Endothelial cell of umbilical vein (primary cell): ENCODE measurements at regions not wholly inside any gene's neighbourhood (a gene's known extent, or its start where the extent isn't known, plus 50 kb on each side); places are given as distances from the start of the nearest gene placed in this dataset.

Source experiments
- BruUV-seq: library from RNA; stranded (reverse); fragments of 400-500 nt; replicated peaks from 2 replicates; lab custom pipeline; 2021; lab: Mats Ljungman, UMichigan
- CTCF ChIA-PET: fragments of 300-600, 350-600 bp; sonication (Branson Sonifier 250); formaldehyde crosslinking; loops from one replicate; lab custom pipeline; 2021; ENCODE audit warnings: antibody characterized with exemption, inconsistent platforms; lab: Charles Lee
- POLR2A ChIA-PET: fragments of 300-600, 350-600 bp; sonication (Branson Sonifier 250); formaldehyde crosslinking; loops from one replicate; lab custom pipeline; 2021; ENCODE audit warnings: antibody characterized with exemption, inconsistent platforms; lab: Charles Lee
- DNase-seq: peaks from one replicate; pipeline ENCODE4 v3.0.0-alpha.2; 2011; ENCODE audit warnings: low read depth, low spot score
- FAIRE-seq: peaks from 2 replicates; lab custom pipeline; 2011; peaks lifted over from hg19 to GRCh38; lab: Jason Lieb, UNC
- H2AFZ ChIP-seq: 2 replicates; pipeline ENCODE4 v1.6.0; 2012; ENCODE audit warnings: low read depth, low read length, control low read depth, inconsistent platforms
- H3K27ac ChIP-seq: 2 replicates; pipeline ENCODE4 v1.5.1; 2011; ENCODE audit warnings: low read depth, mild to moderate bottlenecking, control low read depth, low read length, moderate library complexity; ENCODE audit not compliant: insufficient read depth
- H3K27me3 ChIP-seq, 2 experiments: 2 replicates each; pipeline versions ENCODE4 v1.6.0 to v1.6.1; 2011; ENCODE audit warnings: low read length in 2 of 2, mixed read lengths in 1 of 2; ENCODE audit not compliant: control insufficient read depth in 2 of 2, insufficient read depth in 2 of 2
- H3K36me3 ChIP-seq, 2 experiments: 2 replicates in 1 of 2; 3 replicates in 1 of 2; pipeline ENCODE4 v1.5.1; 2011; ENCODE audit warnings: low read length in 2 of 2, mild to moderate bottlenecking in 1 of 2, moderate library complexity in 1 of 2; ENCODE audit not compliant: control insufficient read depth in 2 of 2, insufficient read depth in 2 of 2; ENCODE audit errors: extremely low read depth in 1 of 2
- H3K4me1 ChIP-seq: 3 replicates; pipeline ENCODE4 v1.5.1; 2011; ENCODE audit warnings: mild to moderate bottlenecking, low read length; ENCODE audit not compliant: control insufficient read depth, insufficient read depth; ENCODE audit errors: extremely low read depth
- H3K4me2 ChIP-seq: 2 replicates; pipeline ENCODE4 v1.6.1; 2011; ENCODE audit warnings: low read length, control low read depth, mixed read lengths; ENCODE audit not compliant: insufficient read depth
- H3K4me3 ChIP-seq, 3 experiments: fragments of 200-600 bp in 1 of 3; sonication (generic), shearing (Covaris generic) in 1 of 3; replicated peaks in 1 of 3; 2 replicates each; pipeline ENCODE4 v1.5.1; 2011 to 2016; ENCODE audit warnings: control low read depth in 3 of 3, low read length in 3 of 3, mild to moderate bottlenecking in 2 of 3, inconsistent platforms in 1 of 3, low read depth in 1 of 3, moderate library complexity in 1 of 3; ENCODE audit not compliant: insufficient read depth in 1 of 3
- H3K79me2 ChIP-seq: 2 replicates; pipeline ENCODE4 v1.6.0; 2012; ENCODE audit warnings: low read length, inconsistent platforms; ENCODE audit not compliant: control insufficient read depth, insufficient read depth
- H3K9ac ChIP-seq: replicated peaks from 2 replicates; pipeline ENCODE3; 2011; ENCODE audit warnings: low read length, control low read depth; ENCODE audit not compliant: insufficient read depth; ENCODE audit errors: extremely low read depth
- H3K9me1 ChIP-seq: replicated peaks from 3 replicates; pipeline ENCODE4 v1.6.0; 2011; ENCODE audit warnings: mild to moderate bottlenecking, low read length; ENCODE audit not compliant: control insufficient read depth, insufficient read depth; ENCODE audit errors: extremely low read depth
- H3K9me3 ChIP-seq: replicated peaks from 2 replicates; pipeline ENCODE4 v1.5.1; 2012; ENCODE audit warnings: low read length, inconsistent platforms; ENCODE audit not compliant: control insufficient read depth, insufficient read depth
- H4K20me1 ChIP-seq: replicated peaks from 2 replicates; pipeline ENCODE3; 2011; ENCODE audit warnings: mild to moderate bottlenecking, low read length; ENCODE audit not compliant: control insufficient read depth, insufficient read depth; ENCODE audit errors: extremely low read depth
- EZH2 ChIP-seq: IDR thresholded peaks from 2 replicates; pipeline ENCODE4 v1.6.1; 2012; ENCODE audit warnings: borderline replicate concordance, low read depth, mild to moderate bottlenecking, moderate library complexity, low read length, inconsistent platforms; ENCODE audit not compliant: severe bottlenecking
- FOS ChIP-seq: IDR thresholded peaks from 2 replicates; pipeline ENCODE4 v1.6.1; 2011; ENCODE audit warnings: mild to moderate bottlenecking, low read length, moderate library complexity, borderline replicate concordance; ENCODE audit not compliant: insufficient read depth
- GATA2 ChIP-seq: IDR thresholded peaks from 2 replicates; pipeline ENCODE4 v1.7.0; 2011; ENCODE audit warnings: low read depth, mild to moderate bottlenecking, moderate library complexity, mixed read lengths, low read length; ENCODE audit not compliant: insufficient read length, insufficient read depth
- JUN ChIP-seq: IDR thresholded peaks from 2 replicates; pipeline ENCODE4 v1.6.1; 2011; ENCODE audit warnings: borderline replicate concordance, low read depth; ENCODE audit not compliant: insufficient read length, insufficient read depth
- MYC ChIP-seq: IDR thresholded peaks from one replicate; pipeline ENCODE4 v1.6.1; 2011; ENCODE audit warnings: mild to moderate bottlenecking, low read depth, low read length
- POLR2A ChIP-seq: IDR thresholded peaks from 2 replicates; pipeline ENCODE4 v1.6.1; 2012; ENCODE audit warnings: low read depth, mild to moderate bottlenecking, control low read depth, low read length
- POLR2AphosphoS5 ChIP-seq: IDR thresholded peaks from 2 replicates; pipeline ENCODE4 v1.6.1; 2012; ENCODE audit warnings: low read depth, mild to moderate bottlenecking, control low read depth, low read length, moderate library complexity; ENCODE audit not compliant: insufficient read depth
- dilution Hi-C: fragments of 300-500 bp; cut with MboI; formaldehyde crosslinking; loops from one replicate; pipeline ENCODE4 v1.15.0; 2019; ENCODE audit warnings: low sequenced_read_pairs; ENCODE audit not compliant: extremely low pct_ligation_motif_present
- intact Hi-C: fragments of 100-400 bp; cut with micrococcal nuclease; formaldehyde crosslinking; loops from one replicate; pipeline ENCODE4 v1.10.0; 2022
- TF ChIP-seq, protein P1 (sequence below), 2 donors: IDR thresholded peaks; 1 replicate in 1 of 2; 2 replicates in 1 of 2; pipeline ENCODE4 v1.5.1; 2011; ENCODE audit warnings: low read length in 2 of 2, mild to moderate bottlenecking in 2 of 2, moderate library complexity in 2 of 2, control low read depth in 1 of 2, inconsistent platforms in 1 of 2, low read depth in 1 of 2; ENCODE audit not compliant: insufficient read depth in 1 of 2; ENCODE audit errors: extremely low read depth in 1 of 2
- TF ChIP-seq, protein P2 (sequence below): IDR thresholded peaks from 2 replicates; pipeline ENCODE4 v1.6.1; 2011; ENCODE audit not compliant: insufficient read depth, insufficient read length

DNA sequence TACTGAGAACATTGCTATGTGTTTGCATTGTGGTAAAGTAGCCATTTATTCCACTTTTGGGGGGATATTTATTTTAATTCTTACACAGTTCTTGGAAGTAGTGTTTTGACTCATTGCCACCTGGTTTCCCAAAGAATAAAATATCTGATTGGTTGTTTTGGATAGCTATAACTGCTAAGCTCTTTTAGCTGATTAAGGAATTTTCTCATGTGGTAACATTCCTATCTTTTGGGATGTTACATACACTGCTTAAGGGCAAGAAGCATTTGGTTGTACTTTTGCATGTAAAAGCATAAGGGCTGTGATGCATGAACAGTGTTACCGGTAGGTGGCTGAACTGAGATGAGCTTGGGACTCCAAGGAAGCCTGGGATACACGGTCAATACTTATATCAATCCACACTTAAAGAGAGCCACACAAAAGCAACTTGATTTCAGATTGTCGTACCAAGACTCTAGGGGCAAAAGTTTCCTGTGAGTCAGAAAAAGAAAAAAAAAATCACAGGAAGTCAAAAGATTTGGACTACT lies 71.4 kb upstream of the PRKD1 start:
- Histone ChIP-seq H3K4me1 (no peaks in the 10 kb centered on the region), H3K79me2 (no peaks in the 10 kb centered on the region), H3K4me3 (no peak overlapping the region), H4K20me1 (no peaks in the 10 kb centered on the region), H3K27ac (no peak overlapping the region), H2AFZ (no peak overlapping the region), H3K36me3 (no peaks in the 10 kb centered on the region), H3K9me3 (no peaks in the 10 kb centered on the region), H3K9ac (no peak overlapping the region), H3K9me1 (no peaks in the 10 kb centered on the region), H3K27me3 (peaks cover 1 to 4% of the 10 kb centered on the region in 2 experiments), H3K4me2 (no peak overlapping the region)
- ChIA-PET CTCF (interaction anchor here (1.0 kb wide), 1 partner anchor 215 kb away, joined by 3 read pairs; no protein-coding TSS in a partner anchor), POLR2A (no interaction called here)
- DNase-seq, result no peak
- intact Hi-C loops, result no loop called here
- BruUV-seq, result no TSS peak
- dilution Hi-C loops, result no loop called here
- TF ChIP-seq POLR2A (no peak), FOS (no peak)
- FAIRE-seq, result no peak

DNA sequence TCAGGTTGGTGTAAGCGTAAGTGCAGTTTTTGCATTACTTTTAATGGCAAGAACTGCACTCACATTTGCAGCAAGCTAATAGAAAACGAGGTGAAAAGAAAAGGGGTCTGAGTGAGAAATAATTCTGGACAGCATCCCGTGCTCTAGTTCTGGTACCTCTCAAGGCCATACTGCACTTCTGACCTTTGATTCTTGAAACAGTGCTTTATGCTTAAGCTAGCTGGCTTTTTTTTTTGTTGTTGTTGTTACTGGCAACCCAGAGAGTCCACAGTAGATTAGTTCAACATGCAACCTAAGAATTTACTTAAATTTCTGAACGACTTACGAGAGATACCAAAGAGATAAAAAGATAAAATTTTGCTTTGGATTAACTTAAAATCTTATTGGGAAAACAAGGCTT lies 75.2 kb upstream of the PRKD1 start:
- no peaks in the 10 kb centered on the region for H3K36me3 ChIP-seq
- no peak overlapping the region for H3K4me2 ChIP-seq
- H3K79me2 ChIP-seq, result no peaks in the 10 kb centered on the region
- H3K9me1 ChIP-seq, result no peaks in the 10 kb centered on the region
- DNase-seq (no peak), FAIRE-seq (no peak)
- TF ChIP-seq POLR2A, result no peak
- no peak for TF ChIP-seq MYC
- TF ChIP-seq, protein P1, sequence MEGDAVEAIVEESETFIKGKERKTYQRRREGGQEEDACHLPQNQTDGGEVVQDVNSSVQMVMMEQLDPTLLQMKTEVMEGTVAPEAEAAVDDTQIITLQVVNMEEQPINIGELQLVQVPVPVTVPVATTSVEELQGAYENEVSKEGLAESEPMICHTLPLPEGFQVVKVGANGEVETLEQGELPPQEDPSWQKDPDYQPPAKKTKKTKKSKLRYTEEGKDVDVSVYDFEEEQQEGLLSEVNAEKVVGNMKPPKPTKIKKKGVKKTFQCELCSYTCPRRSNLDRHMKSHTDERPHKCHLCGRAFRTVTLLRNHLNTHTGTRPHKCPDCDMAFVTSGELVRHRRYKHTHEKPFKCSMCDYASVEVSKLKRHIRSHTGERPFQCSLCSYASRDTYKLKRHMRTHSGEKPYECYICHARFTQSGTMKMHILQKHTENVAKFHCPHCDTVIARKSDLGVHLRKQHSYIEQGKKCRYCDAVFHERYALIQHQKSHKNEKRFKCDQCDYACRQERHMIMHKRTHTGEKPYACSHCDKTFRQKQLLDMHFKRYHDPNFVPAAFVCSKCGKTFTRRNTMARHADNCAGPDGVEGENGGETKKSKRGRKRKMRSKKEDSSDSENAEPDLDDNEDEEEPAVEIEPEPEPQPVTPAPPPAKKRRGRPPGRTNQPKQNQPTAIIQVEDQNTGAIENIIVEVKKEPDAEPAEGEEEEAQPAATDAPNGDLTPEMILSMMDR (IDR thresholded peaks at IDR 0.05; ENCODE audit: extremely low read depth in 1 of 2, insufficient read depth in 1 of 2, low read depth in 1 of 2, low read length in 2 of 2), result no peak
- TF ChIP-seq, protein P2, sequence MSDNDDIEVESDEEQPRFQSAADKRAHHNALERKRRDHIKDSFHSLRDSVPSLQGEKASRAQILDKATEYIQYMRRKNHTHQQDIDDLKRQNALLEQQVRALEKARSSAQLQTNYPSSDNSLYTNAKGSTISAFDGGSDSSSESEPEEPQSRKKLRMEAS, result no peak
- TF ChIP-seq EZH2, result no peak
- no peak for TF ChIP-seq GATA2
- TF ChIP-seq JUN, result no peak
- no peak for TF ChIP-seq POLR2AphosphoS5
- TF ChIP-seq FOS, result no peak
- intact Hi-C loops, result no loop called here
- no peak overlapping the region for H3K4me3 ChIP-seq
- H3K27ac ChIP-seq, result no peak overlapping the region
- H3K9me3 ChIP-seq, result no peaks in the 10 kb centered on the region
- dilution Hi-C loops, result no loop called here
- no peaks in the 10 kb centered on the region for H3K4me1 ChIP-seq
- ChIA-PET POLR2A (no interaction called here), CTCF (interaction anchor here (0.8 to 3.4 kb wide), 2 partner anchors 8 to 453 kb away, joined by 3 to 26 read pairs; no protein-coding TSS in a partner anchor)
- H3K9ac ChIP-seq, result no peak overlapping the region
- H3K27me3 ChIP-seq, result peaks cover 0 to 6% of the 10 kb centered on the region in 2 experiments
- H4K20me1 ChIP-seq, result no peaks in the 10 kb centered on the region
- BruUV-seq, result no TSS peak
- no peak overlapping the region for H2AFZ ChIP-seq
